ENCODE measurements at regions not wholly inside any gene's neighbourhood (a gene's known extent, or its start where the extent isn't known, plus 50 kb on each side); places are given as distances from the start of the nearest gene placed in this dataset.

DNA sequence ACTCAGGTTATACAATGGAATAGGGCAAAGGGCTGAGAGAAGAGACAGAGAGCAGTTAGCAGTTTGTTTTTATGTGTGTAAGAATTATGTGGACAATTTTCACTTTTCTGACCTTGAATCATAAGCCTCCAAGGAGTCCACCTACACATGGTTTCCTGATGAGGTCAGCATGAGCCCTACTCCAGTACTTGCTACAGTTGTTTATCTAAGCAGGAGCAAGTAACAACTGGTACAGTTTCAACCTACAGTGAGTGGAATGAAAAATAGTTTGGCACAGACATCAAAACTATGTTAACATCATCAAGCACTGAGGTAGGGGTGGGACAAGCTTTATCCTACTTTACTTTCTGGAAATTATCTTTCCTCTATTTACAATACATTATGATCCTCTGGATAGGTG, 426.7 kb upstream of the ID4 start:
- no peak overlapping the region for H3K4me3 Mint-ChIP-seq
- H3K27ac ChIP-seq (ENCODE audit: low read depth, low read length): no peak overlapping the region
- no peak overlapping the region for H3K9ac ChIP-seq (ENCODE audit: extremely low read depth, low read length, poor library complexity, severe bottlenecking)
- DNase-seq: no peak
- no peaks in the 10 kb centered on the region for H3K4me1 ChIP-seq (ENCODE audit: control insufficient read depth, insufficient read depth, low read length)
- no peaks in the 10 kb centered on the region for H3K27me3 Mint-ChIP-seq (ENCODE audit: insufficient read depth)
- H3K27me3 ChIP-seq (ENCODE audit: control insufficient read depth, insufficient read depth, low read length, poor library complexity, severe bottlenecking): no peaks in the 10 kb centered on the region
- H3K9me3 ChIP-seq (ENCODE audit: control insufficient read depth, low read length): no peaks in the 10 kb centered on the region
- TF ChIP-seq, protein P1, sequence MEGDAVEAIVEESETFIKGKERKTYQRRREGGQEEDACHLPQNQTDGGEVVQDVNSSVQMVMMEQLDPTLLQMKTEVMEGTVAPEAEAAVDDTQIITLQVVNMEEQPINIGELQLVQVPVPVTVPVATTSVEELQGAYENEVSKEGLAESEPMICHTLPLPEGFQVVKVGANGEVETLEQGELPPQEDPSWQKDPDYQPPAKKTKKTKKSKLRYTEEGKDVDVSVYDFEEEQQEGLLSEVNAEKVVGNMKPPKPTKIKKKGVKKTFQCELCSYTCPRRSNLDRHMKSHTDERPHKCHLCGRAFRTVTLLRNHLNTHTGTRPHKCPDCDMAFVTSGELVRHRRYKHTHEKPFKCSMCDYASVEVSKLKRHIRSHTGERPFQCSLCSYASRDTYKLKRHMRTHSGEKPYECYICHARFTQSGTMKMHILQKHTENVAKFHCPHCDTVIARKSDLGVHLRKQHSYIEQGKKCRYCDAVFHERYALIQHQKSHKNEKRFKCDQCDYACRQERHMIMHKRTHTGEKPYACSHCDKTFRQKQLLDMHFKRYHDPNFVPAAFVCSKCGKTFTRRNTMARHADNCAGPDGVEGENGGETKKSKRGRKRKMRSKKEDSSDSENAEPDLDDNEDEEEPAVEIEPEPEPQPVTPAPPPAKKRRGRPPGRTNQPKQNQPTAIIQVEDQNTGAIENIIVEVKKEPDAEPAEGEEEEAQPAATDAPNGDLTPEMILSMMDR (conservative IDR thresholded peaks at IDR 0.05): no peak
- no peak overlapping the region for H3K4me3 ChIP-seq (ENCODE audit: low read length)
- H3K36me3 ChIP-seq (ENCODE audit: control insufficient read depth, insufficient read depth, low read length): no peaks in the 10 kb centered on the region
- no peaks in the 10 kb centered on the region for H3K36me3 Mint-ChIP-seq (ENCODE audit: low read depth)
- no peaks in the 10 kb centered on the region for H3K4me1 Mint-ChIP-seq
- H3K27ac Mint-ChIP-seq: no peak overlapping the region
- peaks cover 5% of the 10 kb centered on the region for H3K9me3 Mint-ChIP-seq

- H3K9ac ChIP-seq (ENCODE audit: extremely low read depth, low read length, poor library complexity, severe bottlenecking): no peak overlapping the region
- WGBS, 2 experiments (ENCODE audit: insufficient coverage in 1 of 2, insufficient read length in 1 of 2): 87% methylated on average over 2 of the region's 3 CpGs; no CpG with 5 or more reads in 1 of the 2 experiments
- Mint-ChIP-seq H3K36me3 (ENCODE audit: low read depth) (no peaks in the 10 kb centered on the region), H3K4me1 (no peaks in the 10 kb centered on the region), H3K4me3 (no peak overlapping the region), H3K27ac (no peak overlapping the region), H3K9me3 (no peaks in the 10 kb centered on the region), H3K27me3 (ENCODE audit: insufficient read depth) (no peaks in the 10 kb centered on the region)
- no peaks in the 10 kb centered on the region for H3K27me3 ChIP-seq (ENCODE audit: control insufficient read depth, insufficient read depth, low read length, poor library complexity, severe bottlenecking)
- no peak overlapping the region for H3K27ac ChIP-seq (ENCODE audit: low read depth, low read length)
- H3K4me3 ChIP-seq (ENCODE audit: low read length): no peak overlapping the region
- H3K9me3 ChIP-seq (ENCODE audit: control insufficient read depth, low read length): no peaks in the 10 kb centered on the region
- TF ChIP-seq, protein P1 (conservative IDR thresholded peaks at IDR 0.05): no peak
- no peaks in the 10 kb centered on the region for H3K36me3 ChIP-seq (ENCODE audit: control insufficient read depth, insufficient read depth, low read length)
- no peak for DNase-seq
- no peaks in the 10 kb centered on the region for H3K4me1 ChIP-seq (ENCODE audit: control insufficient read depth, insufficient read depth, low read length)
Measured at GRCh38 chr6:19413323-19413722, 423.8 kb upstream of the ID4 start.

- no peak overlapping the region for H3K27ac ChIP-seq (ENCODE audit: low read depth, low read length)
- no peaks in the 10 kb centered on the region for H3K4me1 Mint-ChIP-seq
- H3K36me3 Mint-ChIP-seq (ENCODE audit: low read depth): no peaks in the 10 kb centered on the region
- no peak overlapping the region for H3K4me3 Mint-ChIP-seq
- 70 to 93% methylated on average over 2 to 4 of the region's 4 CpGs for WGBS, 2 experiments (ENCODE audit: insufficient coverage in 1 of 2, insufficient read length in 1 of 2)
- no peaks in the 10 kb centered on the region for H3K27me3 ChIP-seq (ENCODE audit: control insufficient read depth, insufficient read depth, low read length, poor library complexity, severe bottlenecking)
- TF ChIP-seq, protein P1 (conservative IDR thresholded peaks at IDR 0.05): no peak
- no peaks in the 10 kb centered on the region for H3K9me3 ChIP-seq (ENCODE audit: control insufficient read depth, low read length)
- H3K4me3 ChIP-seq (ENCODE audit: low read length): no peak overlapping the region
- no peak overlapping the region for H3K27ac Mint-ChIP-seq
- DNase-seq: no peak
- no peak overlapping the region for H3K9ac ChIP-seq (ENCODE audit: extremely low read depth, low read length, poor library complexity, severe bottlenecking)
- no peaks in the 10 kb centered on the region for H3K27me3 Mint-ChIP-seq (ENCODE audit: insufficient read depth)
- H3K36me3 ChIP-seq (ENCODE audit: control insufficient read depth, insufficient read depth, low read length): no peaks in the 10 kb centered on the region
- no peaks in the 10 kb centered on the region for H3K9me3 Mint-ChIP-seq
- H3K4me1 ChIP-seq (ENCODE audit: control insufficient read depth, insufficient read depth, low read length): no peaks in the 10 kb centered on the region
Measured at GRCh38 chr6:19415605-19416326, 421.4 kb upstream of the ID4 start.

Measured in endodermal cell (in vitro differentiated cells).